Mesendoderm (in vitro differentiated cells): ENCODE measurements at regions not wholly inside any gene's neighbourhood (a gene's known extent, or its start where the extent isn't known, plus 50 kb on each side); places are given as distances from the start of the nearest gene placed in this dataset.

Experiments used
- DNase-seq: peaks from one replicate; pipeline ENCODE4 v3.0.0; 2013
- H2AK5ac ChIP-seq: 2 replicates; pipeline ENCODE4 v1.6.1; 2013; ENCODE audit warnings: low read length, inconsistent platforms
- H2BK120ac ChIP-seq: 2 replicates; pipeline ENCODE4 v1.6.1; 2013; ENCODE audit warnings: low read depth, mild to moderate bottlenecking, low read length, moderate library complexity, mixed read lengths
- H2BK15ac ChIP-seq: replicated peaks from 2 replicates; pipeline ENCODE4 v1.6.1; 2013; ENCODE audit warnings: low read depth, mild to moderate bottlenecking, moderate library complexity
- H2BK5ac ChIP-seq: 2 replicates; pipeline ENCODE4 v1.6.1; 2013; ENCODE audit warnings: low read length, inconsistent platforms
- H3K18ac ChIP-seq: 2 replicates; pipeline ENCODE4 v1.6.1; 2013; ENCODE audit warnings: mild to moderate bottlenecking, low read length, mixed read lengths
- H3K23ac ChIP-seq: one replicate; pipeline ENCODE4 v1.6.1; 2013; ENCODE audit warnings: low read length
- H3K27ac ChIP-seq: 2 replicates; pipeline ENCODE4 v1.5.1; 2013; ENCODE audit warnings: low read depth, mild to moderate bottlenecking, inconsistent platforms, low read length, moderate library complexity
- H3K27me3 ChIP-seq: 2 replicates; pipeline ENCODE4 v1.6.1; 2013; ENCODE audit warnings: low read length, control low read depth, mild to moderate bottlenecking, inconsistent platforms; ENCODE audit not compliant: insufficient read depth, poor library complexity
- H3K36me3 ChIP-seq: 2 replicates; pipeline ENCODE4 v1.6.1; 2013; ENCODE audit warnings: low read length, inconsistent platforms; ENCODE audit not compliant: control insufficient read depth, insufficient read depth
- H3K4ac ChIP-seq: one replicate; pipeline ENCODE4 v1.6.1; 2013; ENCODE audit warnings: low read depth, mild to moderate bottlenecking, low read length, moderate library complexity
- H3K4me1 ChIP-seq: 2 replicates; pipeline ENCODE4 v1.6.1; 2013; ENCODE audit warnings: low read depth, low read length, inconsistent platforms; ENCODE audit not compliant: control insufficient read depth
- H3K4me2 ChIP-seq: 2 replicates; pipeline ENCODE4 v1.6.1; 2013; ENCODE audit warnings: low read length
- H3K4me3 ChIP-seq: 2 replicates; pipeline ENCODE4 v1.5.1; 2013; ENCODE audit warnings: mild to moderate bottlenecking, low read length
- H3K56ac ChIP-seq: one replicate; pipeline ENCODE4 v1.6.1; 2013; ENCODE audit warnings: low read length
- H3K79me1 ChIP-seq: 2 replicates; pipeline ENCODE4 v1.6.1; 2013; ENCODE audit warnings: low read length, inconsistent platforms
- H3K79me2 ChIP-seq: 2 replicates; pipeline ENCODE4 v1.6.1; 2013; ENCODE audit warnings: mild to moderate bottlenecking, low read length; ENCODE audit not compliant: control insufficient read depth, insufficient read depth
- H3K9ac ChIP-seq: 2 replicates; pipeline ENCODE4 v1.6.1; 2013; ENCODE audit warnings: low read length, inconsistent platforms
- H4K5ac ChIP-seq: one replicate; pipeline ENCODE4 v1.6.1; 2013; ENCODE audit warnings: low read length
- H4K8ac ChIP-seq: one replicate; pipeline ENCODE4 v1.6.1; 2013; ENCODE audit warnings: low read depth, mild to moderate bottlenecking, control low read depth, low read length, moderate library complexity
- WGBS: extraction: QIAGEN DNeasy Blood & Tissue Kit; methylation state at CpG from one replicate; pipeline ENCODE4 v1.1.7; 2013; ENCODE audit warnings: low lambda C conversion rate, missing lambda C conversion rate; ENCODE audit not compliant: insufficient coverage; ENCODE audit errors: extremely low coverage; 5-methylcytosine and 5-hydroxymethylcytosine counted together

GRCh38 chr9:78958892-78959291 is 612.9 kb upstream of the TLE4 start:
- no peaks in the 10 kb centered on the region for H3K4me1 ChIP-seq
- no peak overlapping the region for H3K56ac ChIP-seq
- H3K4ac ChIP-seq = no peak overlapping the region
- no peak overlapping the region for H2BK15ac ChIP-seq
- no peak overlapping the region for H3K23ac ChIP-seq
- no peak overlapping the region for H3K4me3 ChIP-seq
- H3K9ac ChIP-seq = no peak overlapping the region
- H2BK120ac ChIP-seq = no peak overlapping the region
- no peak overlapping the region for H3K27ac ChIP-seq
- no peaks in the 10 kb centered on the region for H3K36me3 ChIP-seq
- no CpG with 5 or more reads among the region's 2 CpGs for WGBS
- no peaks in the 10 kb centered on the region for H3K79me2 ChIP-seq
- DNase-seq = peak; percentile 48
- no peak overlapping the region for H2AK5ac ChIP-seq
- H3K18ac ChIP-seq = no peak overlapping the region
- H4K5ac ChIP-seq = no peak overlapping the region
- no peak overlapping the region for H4K8ac ChIP-seq
- no peaks in the 10 kb centered on the region for H3K27me3 ChIP-seq
- no peaks in the 10 kb centered on the region for H3K79me1 ChIP-seq
- H3K4me2 ChIP-seq = no peak overlapping the region
- no peak overlapping the region for H2BK5ac ChIP-seq

GRCh38 chr9:78962156-78962555 is 609.6 kb upstream of the TLE4 start:
- Histone ChIP-seq H3K4ac (no peak overlapping the region), H3K56ac (no peak overlapping the region), H3K4me3 (no peak overlapping the region), H4K5ac (no peak overlapping the region), H3K79me2 (no peaks in the 10 kb centered on the region), H3K27ac (no peak overlapping the region), H3K27me3 (no peaks in the 10 kb centered on the region), H3K4me1 (no peaks in the 10 kb centered on the region), H3K36me3 (no peaks in the 10 kb centered on the region), H2BK120ac (no peak overlapping the region), H3K4me2 (no peak overlapping the region), H3K9ac (no peak overlapping the region), H3K79me1 (no peaks in the 10 kb centered on the region), H3K23ac (no peak overlapping the region), H2BK15ac (no peak overlapping the region), H2AK5ac (no peak overlapping the region), H2BK5ac (no peak overlapping the region), H4K8ac (no peak overlapping the region), H3K18ac (no peak overlapping the region)
- WGBS = no CpG with 5 or more reads among the region's 2 CpGs
- DNase-seq = no peak

- Histone ChIP-seq H3K27ac (no peak overlapping the region), H3K4me1 (no peaks in the 10 kb centered on the region), H2BK120ac (no peak overlapping the region), H3K4me2 (no peak overlapping the region), H3K56ac (no peak overlapping the region), H4K8ac (no peak overlapping the region), H2BK5ac (no peak overlapping the region), H3K36me3 (no peaks in the 10 kb centered on the region), H3K79me2 (no peaks in the 10 kb centered on the region), H3K23ac (no peak overlapping the region), H3K18ac (no peak overlapping the region), H3K9ac (no peak overlapping the region), H3K4me3 (no peak overlapping the region), H4K5ac (no peak overlapping the region), H3K27me3 (no peaks in the 10 kb centered on the region), H2AK5ac (no peak overlapping the region), H2BK15ac (no peak overlapping the region), H3K4ac (no peak overlapping the region), H3K79me1 (no peaks in the 10 kb centered on the region)
- no peak for DNase-seq
Observed at GRCh38 chr9:78963911-78964310, 607.9 kb upstream of the TLE4 start.

- no CpG with 5 or more reads among the region's 3 CpGs for WGBS
- DNase-seq = peak; percentile 55
- no peaks in the 10 kb centered on the region for H3K4me1 ChIP-seq
Observed at GRCh38 chr9:78967596-78968217, 604.1 kb upstream of the TLE4 start.

GRCh38 chr9:78970375-78970774 is 601.4 kb upstream of the TLE4 start:
- Histone ChIP-seq H3K4me2 (no peak overlapping the region), H3K27me3 (no peaks in the 10 kb centered on the region), H2BK120ac (no peak overlapping the region), H2BK15ac (no peak overlapping the region), H3K4me1 (no peaks in the 10 kb centered on the region), H3K36me3 (no peaks in the 10 kb centered on the region), H3K4ac (no peak overlapping the region), H2AK5ac (no peak overlapping the region), H3K56ac (no peak overlapping the region), H3K4me3 (no peak overlapping the region), H3K79me2 (no peaks in the 10 kb centered on the region), H4K8ac (no peak overlapping the region), H3K18ac (no peak overlapping the region), H3K9ac (no peak overlapping the region), H3K27ac (no peak overlapping the region), H3K79me1 (no peaks in the 10 kb centered on the region), H3K23ac (no peak overlapping the region), H4K5ac (no peak overlapping the region), H2BK5ac (no peak overlapping the region)
- DNase-seq = no peak
- whole genome bisulfite sequencing = no CpG with 5 or more reads among the region's 2 CpGs

More at GRCh38 chr9:78967596-78968217, 604.1 kb upstream of the TLE4 start:
- Histone ChIP-seq H4K5ac (no peak overlapping the region), H3K27me3 (no peaks in the 10 kb centered on the region), H3K4ac (no peak overlapping the region), H3K56ac (no peak overlapping the region), H3K27ac (no peak overlapping the region), H2BK15ac (no peak overlapping the region), H4K8ac (no peak overlapping the region), H3K4me2 (no peak overlapping the region), H3K36me3 (no peaks in the 10 kb centered on the region), H3K18ac (no peak overlapping the region), H2BK5ac (no peak overlapping the region), H3K79me2 (no peaks in the 10 kb centered on the region), H3K23ac (no peak overlapping the region), H2AK5ac (no peak overlapping the region), H2BK120ac (no peak overlapping the region), H3K4me3 (no peak overlapping the region), H3K79me1 (no peaks in the 10 kb centered on the region), H3K9ac (no peak overlapping the region)

- H4K5ac ChIP-seq = no peak overlapping the region
- no peak overlapping the region for H2AK5ac ChIP-seq
- H3K56ac ChIP-seq = no peak overlapping the region
- H2BK15ac ChIP-seq = no peak overlapping the region
- H3K23ac ChIP-seq = no peak overlapping the region
- H4K8ac ChIP-seq = no peak overlapping the region
- no CpG with 5 or more reads among the region's 4 CpGs for WGBS
- no peak overlapping the region for H3K4me3 ChIP-seq
- H3K18ac ChIP-seq = no peak overlapping the region
- H2BK120ac ChIP-seq = no peak overlapping the region
- peak; percentile 32 for DNase-seq
- H3K27ac ChIP-seq = no peak overlapping the region
- H3K9ac ChIP-seq = no peak overlapping the region
- H3K79me1 ChIP-seq = no peaks in the 10 kb centered on the region
- no peaks in the 10 kb centered on the region for H3K79me2 ChIP-seq
- H3K27me3 ChIP-seq = no peaks in the 10 kb centered on the region
- no peaks in the 10 kb centered on the region for H3K36me3 ChIP-seq
- H3K4me2 ChIP-seq = no peak overlapping the region
- no peak overlapping the region for H2BK5ac ChIP-seq
- H3K4me1 ChIP-seq = peaks cover 2% of the 10 kb centered on the region
- H3K4ac ChIP-seq = no peak overlapping the region
Observed at GRCh38 chr9:78971540-78971939, 600.2 kb upstream of the TLE4 start.
